Ascending aorta (tissue), 2 donors: ENCODE measurements at regions not wholly inside any gene's neighbourhood (a gene's known extent, or its start where the extent isn't known, plus 50 kb on each side); places are given as distances from the start of the nearest gene placed in this dataset.

Experiments
- DNase-seq, 2 donors: peaks; one replicate each; pipeline ENCODE4 v3.0.0-alpha.2; 2019; ENCODE audit warnings: low spot score in 2 of 2
- H3K27ac ChIP-seq, 2 donors: fragments of 200-600 bp; sonication (generic); one replicate each; pipeline ENCODE4 v1.5.1; 2016 to 2017; ENCODE audit warnings: mild to moderate bottlenecking in 1 of 2
- H3K27me3 ChIP-seq: fragments of 200-600 bp; sonication (generic); one replicate; pipeline ENCODE4 v1.5.1; 2017
- H3K36me3 ChIP-seq, 2 donors: fragments of 200-600 bp; sonication (generic); one replicate each; pipeline ENCODE4 v1.5.1; 2016
- H3K4me1 ChIP-seq, 2 donors: fragments of 200-600 bp; sonication (generic); one replicate each; pipeline ENCODE4 v1.5.1; 2016 to 2017; ENCODE audit warnings: mild to moderate bottlenecking in 1 of 2
- H3K4me3 ChIP-seq, 2 donors: fragments of 200-600 bp; sonication (generic); one replicate each; pipeline ENCODE4 v1.5.1; 2016 to 2017; ENCODE audit warnings: mild to moderate bottlenecking in 1 of 2
- H3K9me3 ChIP-seq, 2 donors: fragments of 200-600 bp; sonication (generic); one replicate each; pipeline ENCODE4 v1.5.1; 2016
- intact Hi-C: fragments of 100-400 bp; cut with DNase I; formaldehyde crosslinking; loops from one replicate; pipeline ENCODE4 v1.15.1; 2023
- TF ChIP-seq, protein P1 (sequence below), 3 experiments: fragments of 200-600 bp in 2 of 3; fragments of 450-650 bp in 1 of 3; sonication (generic) in 2 of 3; IDR thresholded peaks; one replicate each; pipeline ENCODE4 v1.5.1; 2016 to 2019; ENCODE audit warnings: antibody characterized with exemption in 3 of 3, mild to moderate bottlenecking in 1 of 3, moderate library complexity in 1 of 3

- TF ChIP-seq, protein P1, sequence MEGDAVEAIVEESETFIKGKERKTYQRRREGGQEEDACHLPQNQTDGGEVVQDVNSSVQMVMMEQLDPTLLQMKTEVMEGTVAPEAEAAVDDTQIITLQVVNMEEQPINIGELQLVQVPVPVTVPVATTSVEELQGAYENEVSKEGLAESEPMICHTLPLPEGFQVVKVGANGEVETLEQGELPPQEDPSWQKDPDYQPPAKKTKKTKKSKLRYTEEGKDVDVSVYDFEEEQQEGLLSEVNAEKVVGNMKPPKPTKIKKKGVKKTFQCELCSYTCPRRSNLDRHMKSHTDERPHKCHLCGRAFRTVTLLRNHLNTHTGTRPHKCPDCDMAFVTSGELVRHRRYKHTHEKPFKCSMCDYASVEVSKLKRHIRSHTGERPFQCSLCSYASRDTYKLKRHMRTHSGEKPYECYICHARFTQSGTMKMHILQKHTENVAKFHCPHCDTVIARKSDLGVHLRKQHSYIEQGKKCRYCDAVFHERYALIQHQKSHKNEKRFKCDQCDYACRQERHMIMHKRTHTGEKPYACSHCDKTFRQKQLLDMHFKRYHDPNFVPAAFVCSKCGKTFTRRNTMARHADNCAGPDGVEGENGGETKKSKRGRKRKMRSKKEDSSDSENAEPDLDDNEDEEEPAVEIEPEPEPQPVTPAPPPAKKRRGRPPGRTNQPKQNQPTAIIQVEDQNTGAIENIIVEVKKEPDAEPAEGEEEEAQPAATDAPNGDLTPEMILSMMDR (IDR thresholded peaks at IDR 0.05): no peak
- no peak for DNase-seq
- Histone ChIP-seq H3K27ac (no peak overlapping the region), H3K9me3 (no peaks in the 10 kb centered on the region), H3K27me3 (no peaks in the 10 kb centered on the region), H3K36me3 (no peaks in the 10 kb centered on the region), H3K4me1 (no peaks in the 10 kb centered on the region), H3K4me3 (no peak overlapping the region)
- intact Hi-C loops: no loop called here
These were observed 98.8 kb upstream of the PFKP start for GRCh38 chr10:2968401-2969058.

DNA sequence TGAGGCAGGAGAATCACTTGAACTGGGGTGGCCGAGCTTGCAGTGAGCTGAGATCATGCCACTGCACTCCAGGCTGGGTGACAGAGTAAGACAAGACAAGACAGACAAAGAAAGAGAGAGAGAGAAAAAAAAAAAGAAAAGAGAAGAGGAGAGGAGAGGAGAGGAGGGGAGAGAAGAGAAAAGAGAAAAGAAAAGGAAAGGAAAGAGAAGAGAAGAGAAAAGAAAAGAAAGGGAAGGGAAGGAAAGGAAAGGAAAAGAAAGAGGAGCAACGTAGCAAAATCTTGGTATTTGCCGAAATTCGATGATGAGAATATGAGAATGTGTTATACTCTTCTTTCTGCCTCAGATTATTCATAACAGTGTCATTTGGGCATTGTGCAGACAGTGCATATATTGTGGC, 101.2 kb upstream of the PFKP start:
- H3K4me1 ChIP-seq: no peaks in the 10 kb centered on the region
- H3K4me3 ChIP-seq: no peak overlapping the region
- intact Hi-C loops: no loop called here
- TF ChIP-seq, protein P1 (IDR thresholded peaks at IDR 0.05): no peak
- H3K27ac ChIP-seq: no peak overlapping the region
- H3K27me3 ChIP-seq: no peaks in the 10 kb centered on the region
- H3K9me3 ChIP-seq: no peaks in the 10 kb centered on the region
- DNase-seq: no peak
- no peaks in the 10 kb centered on the region for H3K36me3 ChIP-seq

- Histone ChIP-seq H3K27me3 (no peaks in the 10 kb centered on the region), H3K4me3 (no peak overlapping the region), H3K9me3 (no peaks in the 10 kb centered on the region), H3K36me3 (no peaks in the 10 kb centered on the region), H3K27ac (no peak overlapping the region), H3K4me1 (no peaks in the 10 kb centered on the region)
- TF ChIP-seq, protein P1 (IDR thresholded peaks at IDR 0.05): no peak
- no peak for DNase-seq
- intact Hi-C loops: no loop called here
These were observed 102.6 kb upstream of the PFKP start for GRCh38 chr10:2964632-2965296.

DNA sequence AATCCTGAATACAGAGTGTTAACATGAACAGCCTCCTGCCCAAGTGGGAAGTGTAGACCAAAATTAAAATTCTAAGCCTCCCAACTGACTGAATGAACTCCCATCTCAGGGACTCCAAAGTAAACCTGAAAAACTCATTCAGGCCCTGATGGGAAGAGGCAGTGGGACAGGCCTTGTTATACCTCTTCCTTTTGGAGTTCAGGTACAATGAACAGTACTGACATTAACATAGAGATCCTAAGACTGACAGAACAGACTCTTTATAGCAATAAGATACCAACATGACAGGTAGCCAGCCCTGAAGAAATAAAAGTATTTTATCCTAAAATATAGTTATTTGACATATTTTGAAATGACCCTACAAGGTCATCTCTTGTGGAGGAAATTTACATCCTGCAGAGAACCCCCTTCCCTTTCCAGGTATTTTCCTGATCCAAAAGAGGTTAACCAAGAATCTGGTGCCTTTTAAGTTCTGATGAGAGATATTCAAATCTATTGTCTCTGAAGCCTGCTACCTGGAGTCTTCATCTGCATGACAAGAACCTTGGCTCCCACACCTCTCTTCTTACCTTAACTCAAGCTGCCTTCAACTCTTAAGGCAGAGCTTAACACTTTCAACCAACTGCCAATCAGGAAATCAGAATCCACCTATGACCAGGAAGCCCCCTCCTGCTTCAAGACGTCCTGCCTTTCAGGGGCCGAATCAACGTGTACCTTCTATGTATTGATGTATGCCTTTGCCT, 103.3 kb upstream of the PFKP start:
- no peak overlapping the region for H3K4me3 ChIP-seq
- H3K9me3 ChIP-seq: no peaks in the 10 kb centered on the region
- H3K4me1 ChIP-seq: no peaks in the 10 kb centered on the region
- DNase-seq: no peak
- no peak overlapping the region for H3K27ac ChIP-seq
- no peaks in the 10 kb centered on the region for H3K36me3 ChIP-seq
- no peaks in the 10 kb centered on the region for H3K27me3 ChIP-seq
- TF ChIP-seq, protein P1 (IDR thresholded peaks at IDR 0.05): no peak
- intact Hi-C loops: no loop called here

GRCh38 chr10:2962194-2962593, 105.2 kb upstream of the PFKP start:
- Histone ChIP-seq H3K9me3 (no peaks in the 10 kb centered on the region), H3K27ac (no peak overlapping the region), H3K36me3 (no peaks in the 10 kb centered on the region), H3K4me3 (no peak overlapping the region), H3K4me1 (no peaks in the 10 kb centered on the region), H3K27me3 (no peaks in the 10 kb centered on the region)
- TF ChIP-seq, protein P1 (IDR thresholded peaks at IDR 0.05): no peak
- intact Hi-C loops: no loop called here
- no peak for DNase-seq
